ENCODE measurements at regions not wholly inside any gene's neighbourhood (a gene's known extent, or its start where the extent isn't known, plus 50 kb on each side); places are given as distances from the start of the nearest gene placed in this dataset.

- TF ChIP-seq CTCF (IDR thresholded peaks at IDR 0.05) (no peak), POLR2A (IDR thresholded peaks at IDR 0.05) (no peak), EP300 (IDR thresholded peaks at IDR 0.05) (no peak)
Observed at GRCh38 chr2:57539761-57540160, 506.8 kb upstream of the VRK2 start.

Data from ovary (tissue), 3 donors.